ENCODE measurements at regions not wholly inside any gene's neighbourhood (a gene's known extent, or its start where the extent isn't known, plus 50 kb on each side); places are given as distances from the start of the nearest gene placed in this dataset.

GRCh38 chr2:65802298-65802942 is 370.0 kb upstream of the SPRED2 start:
- no peak for DNase-seq (ENCODE audit: low read depth)
- TF ChIP-seq POLR2A (IDR thresholded peaks at IDR 0.05; ENCODE audit: extremely low read depth, insufficient read length), result no peak
- no peak for TF ChIP-seq MYC (IDR thresholded peaks at IDR 0.05; ENCODE audit: low read depth, low read length)
- no peak for TF ChIP-seq MAX (IDR thresholded peaks at IDR 0.05; ENCODE audit: low read depth, low read length)
- TF ChIP-seq, protein P1, sequence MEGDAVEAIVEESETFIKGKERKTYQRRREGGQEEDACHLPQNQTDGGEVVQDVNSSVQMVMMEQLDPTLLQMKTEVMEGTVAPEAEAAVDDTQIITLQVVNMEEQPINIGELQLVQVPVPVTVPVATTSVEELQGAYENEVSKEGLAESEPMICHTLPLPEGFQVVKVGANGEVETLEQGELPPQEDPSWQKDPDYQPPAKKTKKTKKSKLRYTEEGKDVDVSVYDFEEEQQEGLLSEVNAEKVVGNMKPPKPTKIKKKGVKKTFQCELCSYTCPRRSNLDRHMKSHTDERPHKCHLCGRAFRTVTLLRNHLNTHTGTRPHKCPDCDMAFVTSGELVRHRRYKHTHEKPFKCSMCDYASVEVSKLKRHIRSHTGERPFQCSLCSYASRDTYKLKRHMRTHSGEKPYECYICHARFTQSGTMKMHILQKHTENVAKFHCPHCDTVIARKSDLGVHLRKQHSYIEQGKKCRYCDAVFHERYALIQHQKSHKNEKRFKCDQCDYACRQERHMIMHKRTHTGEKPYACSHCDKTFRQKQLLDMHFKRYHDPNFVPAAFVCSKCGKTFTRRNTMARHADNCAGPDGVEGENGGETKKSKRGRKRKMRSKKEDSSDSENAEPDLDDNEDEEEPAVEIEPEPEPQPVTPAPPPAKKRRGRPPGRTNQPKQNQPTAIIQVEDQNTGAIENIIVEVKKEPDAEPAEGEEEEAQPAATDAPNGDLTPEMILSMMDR (IDR thresholded peaks at IDR 0.05; ENCODE audit: low read depth, low read length), result no peak
- H3K4me3 ChIP-seq (ENCODE audit: low read depth, low read length), result no peak overlapping the region

- no peak for TF ChIP-seq MAX (IDR thresholded peaks at IDR 0.05; ENCODE audit: low read depth, low read length)
- TF ChIP-seq MYC (IDR thresholded peaks at IDR 0.05; ENCODE audit: low read depth, low read length), result no peak
- TF ChIP-seq, protein P1 (IDR thresholded peaks at IDR 0.05; ENCODE audit: low read depth, low read length), result peak; percentile 53
- no peak overlapping the region for H3K4me3 ChIP-seq (ENCODE audit: low read depth, low read length)
- peak; percentile 36 for DNase-seq (ENCODE audit: low read depth)
Observed at GRCh38 chr2:65800998-65801397, 368.6 kb upstream of the SPRED2 start.

GRCh38 chr2:65799141-65799854 is 366.9 kb upstream of the SPRED2 start:
- TF ChIP-seq MAX (IDR thresholded peaks at IDR 0.05; ENCODE audit: low read depth, low read length) (no peak), MYC (IDR thresholded peaks at IDR 0.05; ENCODE audit: low read depth, low read length) (no peak), POLR2A (IDR thresholded peaks at IDR 0.05; ENCODE audit: extremely low read depth, insufficient read length) (no peak)
- TF ChIP-seq, protein P1 (IDR thresholded peaks at IDR 0.05; ENCODE audit: low read depth, low read length), result no peak
- H3K4me3 ChIP-seq (ENCODE audit: low read depth, low read length), result no peak overlapping the region

DNA sequence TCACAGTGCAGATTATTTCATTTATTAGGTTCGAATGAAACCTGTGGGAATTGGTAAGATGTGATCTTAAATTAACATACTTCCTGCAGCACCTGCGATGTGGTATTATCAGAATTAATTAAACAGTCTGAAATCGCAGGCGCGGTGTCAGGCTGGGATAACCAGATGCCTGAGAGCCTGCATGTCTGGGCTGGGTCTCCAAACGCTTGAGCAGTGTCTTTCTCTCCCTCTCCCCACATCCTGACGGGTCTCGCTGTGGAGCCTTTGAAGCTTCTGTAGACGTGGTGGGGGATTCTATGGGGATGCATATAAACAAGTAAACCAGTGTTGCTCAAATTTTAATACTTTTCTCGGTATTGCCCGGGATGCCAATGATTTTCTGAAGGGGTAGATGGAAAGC is 366.2 kb upstream of the SPRED2 start:
- H3K4me3 ChIP-seq (ENCODE audit: low read depth, low read length), result no peak overlapping the region
- DNase-seq (ENCODE audit: low read depth), result no peak
- TF ChIP-seq POLR2A (IDR thresholded peaks at IDR 0.05; ENCODE audit: extremely low read depth, insufficient read length), result no peak
- TF ChIP-seq MYC (IDR thresholded peaks at IDR 0.05; ENCODE audit: low read depth, low read length), result no peak
- TF ChIP-seq, protein P1 (IDR thresholded peaks at IDR 0.05; ENCODE audit: low read depth, low read length), result no peak
- no peak for TF ChIP-seq MAX (IDR thresholded peaks at IDR 0.05; ENCODE audit: low read depth, low read length)

More at GRCh38 chr2:65799141-65799854, 366.9 kb upstream of the SPRED2 start:
- no peak for DNase-seq (ENCODE audit: low read depth)

GRCh38 chr2:65794994-65795393 is 362.6 kb upstream of the SPRED2 start:
- no peak overlapping the region for H3K4me3 ChIP-seq (ENCODE audit: low read depth, low read length)
- TF ChIP-seq MAX (IDR thresholded peaks at IDR 0.05; ENCODE audit: low read depth, low read length) (no peak), MYC (IDR thresholded peaks at IDR 0.05; ENCODE audit: low read depth, low read length) (no peak), POLR2A (IDR thresholded peaks at IDR 0.05; ENCODE audit: extremely low read depth, insufficient read length) (no peak)
- TF ChIP-seq, protein P1 (IDR thresholded peaks at IDR 0.05; ENCODE audit: low read depth, low read length), result no peak
- no peak for DNase-seq (ENCODE audit: low read depth)

Data from NB4 (cell line).